A673 (cell line): ENCODE measurements at regions not wholly inside any gene's neighbourhood (a gene's known extent, or its start where the extent isn't known, plus 50 kb on each side); places are given as distances from the start of the nearest gene placed in this dataset.

ENCODE experiments used
- BruUV-seq: library from RNA; stranded (reverse); fragments of 400-500 nt; replicated peaks from 2 replicates; lab custom pipeline; 2021; lab: Mats Ljungman, UMichigan
- CTCF ChIA-PET: fragments of 300-600 bp; sonication (Branson Sonifier 250); formaldehyde crosslinking; loops from one replicate; lab custom pipeline; 2022; ENCODE audit warnings: antibody characterized with exemption; lab: Charles Lee
- POLR2A ChIA-PET: fragments of 300-600 bp; sonication (Branson Sonifier 250); formaldehyde crosslinking; loops from one replicate; lab custom pipeline; 2022; ENCODE audit warnings: antibody characterized with exemption; ENCODE audit not compliant: low non-redundant PET; lab: Charles Lee
- DNase-seq: peaks from one replicate; pipeline ENCODE4 v3.0.0-alpha.2; 2015; ENCODE audit warnings: low spot score
- H3K27ac ChIP-seq: fragments of 200-600 bp; sonication (generic); 2 replicates; pipeline ENCODE4 v1.5.1; 2016; ENCODE audit warnings: mixed run types, low read depth, mild to moderate bottlenecking, mixed read lengths, antibody characterized with exemption, low read length; ENCODE audit not compliant: poor library complexity, severe bottlenecking
- H3K27me3 ChIP-seq: fragments of 200-600 bp; sonication (generic); replicated peaks from 2 replicates; pipeline ENCODE4 v1.6.1; 2017; ENCODE audit warnings: mixed run types, low read depth, mild to moderate bottlenecking, mixed read lengths, antibody characterized with exemption, low read length; ENCODE audit not compliant: insufficient read depth, poor library complexity
- H3K36me3 ChIP-seq: fragments of 200-600 bp; sonication (generic); 2 replicates; pipeline ENCODE4 v1.6.1; 2016; ENCODE audit warnings: mixed run types, mild to moderate bottlenecking, mixed read lengths, antibody characterized with exemption, low read length; ENCODE audit not compliant: insufficient read depth, poor library complexity, severe bottlenecking
- H3K4me1 ChIP-seq: fragments of 200-600 bp; sonication (generic); 2 replicates; pipeline ENCODE4 v1.6.1; 2017; ENCODE audit warnings: mixed run types, mild to moderate bottlenecking, mixed read lengths, antibody characterized with exemption, low read length; ENCODE audit not compliant: insufficient read depth, poor library complexity, severe bottlenecking
- H3K4me3 ChIP-seq: fragments of 200-600 bp; sonication (generic); 2 replicates; pipeline ENCODE4 v1.5.1; 2016; ENCODE audit warnings: low read depth, mixed run types, mild to moderate bottlenecking, mixed read lengths, low read length; ENCODE audit not compliant: poor library complexity, severe bottlenecking
- H3K9me3 ChIP-seq: fragments of 200-600 bp; sonication (generic); 2 replicates; pipeline ENCODE4 v1.6.1; 2016; ENCODE audit warnings: mixed run types, low read depth, mild to moderate bottlenecking, mixed read lengths, antibody characterized with exemption, low read length; ENCODE audit not compliant: poor library complexity, severe bottlenecking
- EZH2 ChIP-seq: fragments of 200-600 bp; sonication (generic); IDR thresholded peaks from 2 replicates; pipeline ENCODE4 v1.6.1; 2017; ENCODE audit warnings: borderline replicate concordance, low read depth, mild to moderate bottlenecking, mixed read lengths, antibody characterized with exemption, low read length; ENCODE audit not compliant: poor library complexity, severe bottlenecking
- intact Hi-C: fragments of 100-400 bp; cut with micrococcal nuclease; formaldehyde crosslinking; loops from one replicate; pipeline ENCODE4 v1.10.0; 2022; ENCODE audit not compliant: unreplicated experiment
- TF ChIP-seq, protein P1 (sequence below): fragments of 300-800, 200-600 bp; sonication (generic); conservative IDR thresholded peaks from 2 replicates; pipeline ENCODE4 v1.5.1; 2017; ENCODE audit warnings: low read depth, mild to moderate bottlenecking, antibody characterized with exemption, low read length, moderate library complexity, mixed read lengths

- POLR2A ChIA-PET, result no interaction called here
- no peak overlapping the region for H3K27ac ChIP-seq
- H3K4me3 ChIP-seq, result no peak overlapping the region
- H3K4me1 ChIP-seq, result no peaks in the 10 kb centered on the region
- no TSS peak for BruUV-seq
- no peaks in the 10 kb centered on the region for H3K36me3 ChIP-seq
- intact Hi-C loops, result no loop called here
- DNase-seq, result no peak
- H3K27me3 ChIP-seq, result no peaks in the 10 kb centered on the region
- H3K9me3 ChIP-seq, result no peaks in the 10 kb centered on the region
- CTCF ChIA-PET, result no interaction called here
- no peak for TF ChIP-seq EZH2
- TF ChIP-seq, protein P1, sequence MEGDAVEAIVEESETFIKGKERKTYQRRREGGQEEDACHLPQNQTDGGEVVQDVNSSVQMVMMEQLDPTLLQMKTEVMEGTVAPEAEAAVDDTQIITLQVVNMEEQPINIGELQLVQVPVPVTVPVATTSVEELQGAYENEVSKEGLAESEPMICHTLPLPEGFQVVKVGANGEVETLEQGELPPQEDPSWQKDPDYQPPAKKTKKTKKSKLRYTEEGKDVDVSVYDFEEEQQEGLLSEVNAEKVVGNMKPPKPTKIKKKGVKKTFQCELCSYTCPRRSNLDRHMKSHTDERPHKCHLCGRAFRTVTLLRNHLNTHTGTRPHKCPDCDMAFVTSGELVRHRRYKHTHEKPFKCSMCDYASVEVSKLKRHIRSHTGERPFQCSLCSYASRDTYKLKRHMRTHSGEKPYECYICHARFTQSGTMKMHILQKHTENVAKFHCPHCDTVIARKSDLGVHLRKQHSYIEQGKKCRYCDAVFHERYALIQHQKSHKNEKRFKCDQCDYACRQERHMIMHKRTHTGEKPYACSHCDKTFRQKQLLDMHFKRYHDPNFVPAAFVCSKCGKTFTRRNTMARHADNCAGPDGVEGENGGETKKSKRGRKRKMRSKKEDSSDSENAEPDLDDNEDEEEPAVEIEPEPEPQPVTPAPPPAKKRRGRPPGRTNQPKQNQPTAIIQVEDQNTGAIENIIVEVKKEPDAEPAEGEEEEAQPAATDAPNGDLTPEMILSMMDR, result no peak
These were observed 522.7 kb downstream of the PLPP3 start for GRCh38 chr1:56056438-56057287.

GRCh38 chr1:56054959-56055358, 524.4 kb downstream of the PLPP3 start:
- intact Hi-C loops, result no loop called here
- H3K27me3 ChIP-seq, result no peaks in the 10 kb centered on the region
- DNase-seq, result no peak
- TF ChIP-seq EZH2, result no peak
- TF ChIP-seq, protein P1, result no peak
- H3K27ac ChIP-seq, result no peak overlapping the region
- no peaks in the 10 kb centered on the region for H3K9me3 ChIP-seq
- no peaks in the 10 kb centered on the region for H3K4me1 ChIP-seq
- no TSS peak for BruUV-seq
- ChIA-PET CTCF (no interaction called here), POLR2A (no interaction called here)
- H3K36me3 ChIP-seq, result no peaks in the 10 kb centered on the region
- H3K4me3 ChIP-seq, result no peak overlapping the region

GRCh38 chr1:56052041-56052440, 527.3 kb downstream of the PLPP3 start:
- DNase-seq, result no peak
- Histone ChIP-seq H3K4me1 (no peaks in the 10 kb centered on the region), H3K4me3 (no peak overlapping the region), H3K27ac (no peak overlapping the region), H3K27me3 (no peaks in the 10 kb centered on the region), H3K36me3 (no peaks in the 10 kb centered on the region), H3K9me3 (no peaks in the 10 kb centered on the region)
- BruUV-seq, result no TSS peak
- intact Hi-C loops, result no loop called here
- TF ChIP-seq, protein P1, result no peak
- no peak for TF ChIP-seq EZH2
- ChIA-PET POLR2A (no interaction called here), CTCF (no interaction called here)
